GM12878 (cell line): ENCODE measurements at regions not wholly inside any gene's neighbourhood (a gene's known extent, or its start where the extent isn't known, plus 50 kb on each side); places are given as distances from the start of the nearest gene placed in this dataset.

Experiments used
- ATAC-seq: fragments of 200-7000 bp; cut with Tn5 transposase; 3 replicates; pipeline ENCODE4 v1.9.1; 2020; ENCODE audit warnings: mild to moderate bottlenecking, moderate library complexity
- BruUV-seq: library from RNA; stranded (reverse); fragments of 400-500 nt; replicated peaks from 2 replicates; lab custom pipeline; 2021; lab: Mats Ljungman, UMichigan
- CTCF ChIA-PET: fragments of 300-600 bp; sonication (Branson Sonifier 250); formaldehyde crosslinking; extraction: SDS; loops from one replicate; lab custom pipeline; 2021; ENCODE audit warnings: inconsistent platforms; lab: Yijun Ruan, JAX
- POLR2A ChIA-PET: fragments of 350-600 bp; formaldehyde crosslinking; extraction: SDS; loops from one replicate; lab custom pipeline; 2021; ENCODE audit warnings: inconsistent platforms; lab: Charles Lee
- RAD21 ChIA-PET: fragments of 300-600 bp; sonication (Branson Sonifier 250); formaldehyde crosslinking; loops from one replicate; lab custom pipeline; 2023; ENCODE audit warnings: antibody characterized with exemption; ENCODE audit not compliant: unreplicated experiment; lab: Charles Lee
- SMC1A ChIA-PET: fragments of 300-600 bp; sonication (Branson Sonifier 250); formaldehyde crosslinking; loops from one replicate; lab custom pipeline; 2023; ENCODE audit not compliant: unreplicated experiment, uncharacterized antibody; lab: Charles Lee
- DNase-seq: peaks from one replicate; pipeline ENCODE4 v3.0.0-alpha.2; 2011; ENCODE audit warnings: low read depth, low spot score
- FAIRE-seq: peaks from 3 replicates; lab custom pipeline; 2011; peaks lifted over from hg19 to GRCh38; lab: Jason Lieb, UNC
- H2AFZ ChIP-seq: 2 replicates; pipeline ENCODE4 v1.6.0; 2011; ENCODE audit warnings: low read depth, low read length, control low read depth; ENCODE audit not compliant: control insufficient read depth
- H3K27ac ChIP-seq: 2 replicates; pipeline ENCODE4 v1.5.1; 2011; ENCODE audit warnings: control low read depth; ENCODE audit not compliant: control insufficient read depth, insufficient read depth
- H3K27me3 ChIP-seq, 2 experiments: replicated peaks in 1 of 2; 2 replicates each; pipeline versions ENCODE4 v1.6.0 to v1.6.1; 2011; ENCODE audit warnings: low read length in 1 of 2; ENCODE audit not compliant: control insufficient read depth in 2 of 2, insufficient read depth in 2 of 2
- H3K36me3 ChIP-seq, 2 experiments: 2 replicates each; pipeline ENCODE4 v1.5.1; 2011; ENCODE audit warnings: low read length in 1 of 2; ENCODE audit not compliant: control insufficient read depth in 2 of 2, insufficient read depth in 2 of 2
- H3K4me1 ChIP-seq: 2 replicates; pipeline ENCODE4 v1.6.1; 2011; ENCODE audit warnings: mild to moderate bottlenecking, low read length, moderate library complexity, mixed read lengths; ENCODE audit not compliant: control insufficient read depth, insufficient read depth
- H3K4me2 ChIP-seq: 2 replicates; pipeline ENCODE4 v1.6.0; 2011; ENCODE audit warnings: control low read depth; ENCODE audit not compliant: control insufficient read depth, insufficient read depth
- H3K4me3 ChIP-seq: fragments of 200-600 bp; sonication (generic); 2 replicates; pipeline ENCODE4 v1.5.1; 2016
- H3K79me2 ChIP-seq: 2 replicates; pipeline ENCODE4 v1.6.0; 2011; ENCODE audit warnings: low read length; ENCODE audit not compliant: control insufficient read depth, insufficient read depth
- H3K9ac ChIP-seq: 2 replicates; pipeline ENCODE4 v1.8.0; 2011; ENCODE audit warnings: low read length, control low read depth, mixed read lengths; ENCODE audit not compliant: control insufficient read depth, insufficient read depth
- H3K9me3 ChIP-seq: replicated peaks from 3 replicates; pipeline ENCODE4 v1.5.1; 2011; ENCODE audit warnings: mild to moderate bottlenecking, low read length; ENCODE audit not compliant: control insufficient read depth, insufficient read depth
- H4K20me1 ChIP-seq: 2 replicates; pipeline ENCODE4 v1.6.0; 2011; ENCODE audit not compliant: control insufficient read depth, insufficient read depth
- CHD4 ChIP-seq: fragments of 200-600 bp; sonication (generic); IDR thresholded peaks from 2 replicates; pipeline ENCODE4 v1.6.1; 2016; ENCODE audit warnings: mild to moderate bottlenecking
- DPF2 ChIP-seq: fragments of 450-650 bp; IDR thresholded peaks from 2 replicates; pipeline ENCODE4 v1.6.1; 2017; ENCODE audit warnings: mild to moderate bottlenecking
- FOXK2 ChIP-seq: fragments of 450-650 bp; IDR thresholded peaks from 2 replicates; pipeline ENCODE4 v1.6.1; 2017; ENCODE audit warnings: mild to moderate bottlenecking, moderate library complexity
- HCFC1 ChIP-seq: fragments of 150-350 bp; IDR thresholded peaks from 2 replicates; pipeline ENCODE4 v1.6.1; 2014; ENCODE audit warnings: low read length
- NFYA ChIP-seq: IDR thresholded peaks from 2 replicates; pipeline ENCODE4 v1.6.1; 2011; ENCODE audit warnings: low read depth, mild to moderate bottlenecking, low read length, improper control_type of control experiment, borderline replicate concordance
- POLR2AphosphoS5 ChIP-seq: IDR thresholded peaks from 2 replicates; pipeline ENCODE4 v1.6.1; 2011; ENCODE audit warnings: mild to moderate bottlenecking, low read length, inconsistent platforms
- RBBP5 ChIP-seq: fragments of 200-600 bp; sonication (generic); conservative IDR thresholded peaks from 2 replicates; pipeline ENCODE4 v1.6.1; 2016
- RUNX3 ChIP-seq: IDR thresholded peaks from 2 replicates; pipeline ENCODE4 v1.6.1; 2012; ENCODE audit warnings: low read length, inconsistent platforms
- SIN3A ChIP-seq: IDR thresholded peaks from 2 replicates; pipeline ENCODE4 v1.6.1; 2012; ENCODE audit warnings: low read depth, low read length, improper control_type of control experiment
- SMARCA5 ChIP-seq: fragments of 450-650 bp; IDR thresholded peaks from 2 replicates; pipeline ENCODE4 v1.6.1; 2017; ENCODE audit warnings: mild to moderate bottlenecking
- TAF1 ChIP-seq: IDR thresholded peaks from 2 replicates; pipeline ENCODE4 v1.6.1; 2011; ENCODE audit warnings: mild to moderate bottlenecking, low read depth, low read length, borderline replicate concordance
- TARDBP ChIP-seq: IDR thresholded peaks from 2 replicates; pipeline ENCODE4 v1.6.1; 2016; ENCODE audit warnings: borderline replicate concordance
- YY1 ChIP-seq: IDR thresholded peaks from 2 replicates; pipeline ENCODE4 v1.6.1; 2011; ENCODE audit warnings: low read depth, mild to moderate bottlenecking, low read length
- WGBS: methylation state at CpG from one replicate; pipeline ENCODE4 v1.1.6; 2016; ENCODE audit warnings: low lambda C conversion rate; ENCODE audit not compliant: insufficient replicate concordance, insufficient coverage; ENCODE audit errors: missing lambda C conversion rate; 5-methylcytosine and 5-hydroxymethylcytosine counted together
- in situ Hi-C: fragments of 300-500 bp; cut with MboI; formaldehyde crosslinking; loops from 9 replicates; pipeline ENCODE4 v1.14.3; 2018; ENCODE audit warnings: mixed read lengths
- intact Hi-C: fragments of 100-400 bp; cut with micrococcal nuclease; formaldehyde crosslinking; loops from one replicate; pipeline ENCODE4 v1.14.2; 2022; ENCODE audit not compliant: unreplicated experiment
- TF ChIP-seq, protein P1 (sequence below): fragments of 450-650 bp; formaldehyde crosslinking; IDR thresholded peaks from 2 replicates; pipeline ENCODE4 v1.5.0; 2022; ENCODE audit warnings: mild to moderate bottlenecking, missing genetic modification characterization
- TF ChIP-seq, protein P2 (sequence below): IDR thresholded peaks from 2 replicates; pipeline ENCODE4 v1.6.1; 2011; ENCODE audit warnings: borderline replicate concordance, low read depth, mild to moderate bottlenecking, moderate library complexity, mixed read lengths, low read length; ENCODE audit not compliant: insufficient read depth; ENCODE audit errors: extremely low read length
- TF ChIP-seq, protein P3 (sequence below): fragments of 450-650 bp; IDR thresholded peaks from 2 replicates; pipeline ENCODE4 v1.6.1; 2017; ENCODE audit warnings: antibody characterized with exemption, mild to moderate bottlenecking, moderate library complexity

DNA sequence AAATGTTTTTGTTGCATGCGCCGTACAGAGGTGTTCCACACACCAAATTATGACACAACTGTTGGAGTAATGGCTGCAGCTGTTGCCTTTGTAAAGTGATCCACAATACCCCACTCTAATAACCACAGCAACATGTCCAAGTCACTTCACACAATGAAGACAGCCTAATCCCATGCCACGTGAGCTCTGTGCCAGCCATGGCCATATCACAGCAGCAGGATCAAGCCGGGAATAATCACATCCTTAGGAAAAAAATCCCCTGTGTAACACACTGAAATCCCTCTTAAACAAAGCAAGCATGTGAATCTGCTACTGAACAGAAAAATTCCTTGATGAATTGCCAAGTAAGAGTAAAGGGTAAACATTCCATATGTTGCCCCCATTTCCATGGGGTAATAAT is 179.5 kb upstream of the PARD3B start:
- 38% methylated on average over 4 of the region's 4 CpGs for WGBS
- Histone ChIP-seq H3K4me1 (no peaks in the 10 kb centered on the region), H3K4me3 (no peak overlapping the region), H3K27me3 (no peaks in the 10 kb centered on the region), H3K79me2 (no peaks in the 10 kb centered on the region), H3K9ac (no peak overlapping the region), H4K20me1 (no peaks in the 10 kb centered on the region), H3K36me3 (no peaks in the 10 kb centered on the region), H3K27ac (no peak overlapping the region), H3K9me3 (no peaks in the 10 kb centered on the region), H3K4me2 (no peak overlapping the region), H2AFZ (no peak overlapping the region)
- intact Hi-C loops (no loop called here), in situ Hi-C loops (no loop called here)
- no peak for FAIRE-seq
- RAD21 ChIA-PET = no interaction called here
- TF ChIP-seq RUNX3 (no peak), HCFC1 (no peak), YY1 (no peak), FOXK2 (no peak), TARDBP (no peak), NFYA (no peak), POLR2AphosphoS5 (no peak), DPF2 (no peak), SIN3A (no peak), SMARCA5 (no peak), CHD4 (no peak), RBBP5 (no peak), TAF1 (no peak)
- TF ChIP-seq, protein P1, sequence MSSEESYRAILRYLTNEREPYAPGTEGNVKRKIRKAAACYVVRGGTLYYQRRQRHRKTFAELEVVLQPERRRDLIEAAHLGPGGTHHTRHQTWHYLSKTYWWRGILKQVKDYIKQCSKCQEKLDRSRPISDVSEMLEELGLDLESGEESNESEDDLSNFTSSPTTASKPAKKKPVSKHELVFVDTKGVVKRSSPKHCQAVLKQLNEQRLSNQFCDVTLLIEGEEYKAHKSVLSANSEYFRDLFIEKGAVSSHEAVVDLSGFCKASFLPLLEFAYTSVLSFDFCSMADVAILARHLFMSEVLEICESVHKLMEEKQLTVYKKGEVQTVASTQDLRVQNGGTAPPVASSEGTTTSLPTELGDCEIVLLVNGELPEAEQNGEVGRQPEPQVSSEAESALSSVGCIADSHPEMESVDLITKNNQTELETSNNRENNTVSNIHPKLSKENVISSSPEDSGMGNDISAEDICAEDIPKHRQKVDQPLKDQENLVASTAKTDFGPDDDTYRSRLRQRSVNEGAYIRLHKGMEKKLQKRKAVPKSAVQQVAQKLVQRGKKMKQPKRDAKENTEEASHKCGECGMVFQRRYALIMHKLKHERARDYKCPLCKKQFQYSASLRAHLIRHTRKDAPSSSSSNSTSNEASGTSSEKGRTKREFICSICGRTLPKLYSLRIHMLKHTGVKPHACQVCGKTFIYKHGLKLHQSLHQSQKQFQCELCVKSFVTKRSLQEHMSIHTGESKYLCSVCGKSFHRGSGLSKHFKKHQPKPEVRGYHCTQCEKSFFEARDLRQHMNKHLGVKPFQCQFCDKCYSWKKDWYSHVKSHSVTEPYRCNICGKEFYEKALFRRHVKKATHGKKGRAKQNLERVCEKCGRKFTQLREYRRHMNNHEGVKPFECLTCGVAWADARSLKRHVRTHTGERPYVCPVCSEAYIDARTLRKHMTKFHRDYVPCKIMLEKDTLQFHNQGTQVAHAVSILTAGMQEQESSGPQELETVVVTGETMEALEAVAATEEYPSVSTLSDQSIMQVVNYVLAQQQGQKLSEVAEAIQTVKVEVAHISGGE (CRISPR knock-in tag) = no peak
- TF ChIP-seq, protein P2, sequence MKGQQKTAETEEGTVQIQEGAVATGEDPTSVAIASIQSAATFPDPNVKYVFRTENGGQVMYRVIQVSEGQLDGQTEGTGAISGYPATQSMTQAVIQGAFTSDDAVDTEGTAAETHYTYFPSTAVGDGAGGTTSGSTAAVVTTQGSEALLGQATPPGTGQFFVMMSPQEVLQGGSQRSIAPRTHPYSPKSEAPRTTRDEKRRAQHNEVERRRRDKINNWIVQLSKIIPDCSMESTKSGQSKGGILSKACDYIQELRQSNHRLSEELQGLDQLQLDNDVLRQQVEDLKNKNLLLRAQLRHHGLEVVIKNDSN = no peak
- TF ChIP-seq, protein P3, sequence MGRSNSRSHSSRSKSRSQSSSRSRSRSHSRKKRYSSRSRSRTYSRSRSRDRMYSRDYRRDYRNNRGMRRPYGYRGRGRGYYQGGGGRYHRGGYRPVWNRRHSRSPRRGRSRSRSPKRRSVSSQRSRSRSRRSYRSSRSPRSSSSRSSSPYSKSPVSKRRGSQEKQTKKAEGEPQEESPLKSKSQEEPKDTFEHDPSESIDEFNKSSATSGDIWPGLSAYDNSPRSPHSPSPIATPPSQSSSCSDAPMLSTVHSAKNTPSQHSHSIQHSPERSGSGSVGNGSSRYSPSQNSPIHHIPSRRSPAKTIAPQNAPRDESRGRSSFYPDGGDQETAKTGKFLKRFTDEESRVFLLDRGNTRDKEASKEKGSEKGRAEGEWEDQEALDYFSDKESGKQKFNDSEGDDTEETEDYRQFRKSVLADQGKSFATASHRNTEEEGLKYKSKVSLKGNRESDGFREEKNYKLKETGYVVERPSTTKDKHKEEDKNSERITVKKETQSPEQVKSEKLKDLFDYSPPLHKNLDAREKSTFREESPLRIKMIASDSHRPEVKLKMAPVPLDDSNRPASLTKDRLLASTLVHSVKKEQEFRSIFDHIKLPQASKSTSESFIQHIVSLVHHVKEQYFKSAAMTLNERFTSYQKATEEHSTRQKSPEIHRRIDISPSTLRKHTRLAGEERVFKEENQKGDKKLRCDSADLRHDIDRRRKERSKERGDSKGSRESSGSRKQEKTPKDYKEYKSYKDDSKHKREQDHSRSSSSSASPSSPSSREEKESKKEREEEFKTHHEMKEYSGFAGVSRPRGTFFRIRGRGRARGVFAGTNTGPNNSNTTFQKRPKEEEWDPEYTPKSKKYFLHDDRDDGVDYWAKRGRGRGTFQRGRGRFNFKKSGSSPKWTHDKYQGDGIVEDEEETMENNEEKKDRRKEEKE = no peak
- SMC1A ChIA-PET = no interaction called here
- no peak for ATAC-seq
- BruUV-seq = no TSS peak
- DNase-seq = no peak
- CTCF ChIA-PET = no interaction called here
- POLR2A ChIA-PET = no interaction called here
